Caki2 (cell line): ENCODE measurements at regions not wholly inside any gene's neighbourhood (a gene's known extent, or its start where the extent isn't known, plus 50 kb on each side); places are given as distances from the start of the nearest gene placed in this dataset.

ENCODE experiments used
- DNase-seq: peaks from one replicate; pipeline ENCODE4 v3.0.0-alpha.2; 2015; ENCODE audit warnings: low read depth
- in situ Hi-C: cut with HindIII; loops from 2 replicates; pipeline ENCODE4 v1.10.0; 2016; ENCODE audit warnings: low sequenced_read_pairs, low pct_unique_long_range_greater_than_20kb, mixed read lengths

DNA sequence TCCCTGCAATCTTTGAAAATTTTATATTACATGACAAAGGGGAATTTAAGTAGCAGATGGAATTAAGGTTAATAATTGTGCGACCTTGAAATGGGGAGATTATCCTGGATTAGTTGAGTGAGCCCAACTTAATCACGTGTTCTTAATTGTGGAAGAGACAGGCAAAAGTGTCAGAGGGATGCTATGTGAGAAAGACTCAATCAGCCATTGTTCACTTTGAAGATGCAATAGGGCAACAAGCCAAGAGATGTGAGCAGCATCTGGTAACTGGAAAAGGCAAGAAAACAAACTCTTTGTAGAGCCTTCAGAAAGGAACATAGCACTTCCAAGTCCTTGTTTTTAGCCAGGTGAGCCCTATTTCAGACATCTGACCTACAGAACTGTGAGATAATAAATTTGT is 247.7 kb downstream of the SLITRK1 start:
- in situ Hi-C loops = no loop called here
- no peak for DNase-seq

- no peak for DNase-seq
- in situ Hi-C loops = no loop called here
Observed at GRCh38 chr13:83633746-83634145, 248.5 kb downstream of the SLITRK1 start.

DNA sequence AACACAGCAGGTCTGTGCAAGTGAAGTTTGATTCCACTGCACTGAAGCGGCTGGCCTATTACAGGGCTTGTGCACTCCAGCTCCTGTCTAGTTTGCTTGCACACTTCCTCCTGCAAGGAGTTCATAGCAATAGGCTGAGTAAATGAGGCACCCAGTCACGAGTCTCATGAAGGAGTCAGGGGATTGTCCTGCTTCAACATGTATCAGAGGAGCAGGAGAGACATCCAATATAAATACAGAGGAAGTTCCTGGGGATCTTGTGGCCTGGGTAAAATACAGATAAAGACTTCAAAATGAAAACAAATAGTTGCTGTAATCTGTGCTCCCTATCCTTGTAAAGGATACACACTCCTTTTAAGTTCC is 259.9 kb downstream of the SLITRK1 start:
- DNase-seq = no peak
- in situ Hi-C loops = no loop called here

GRCh38 chr13:83621765-83622421 is 260.4 kb downstream of the SLITRK1 start:
- DNase-seq = no peak
- in situ Hi-C loops = no loop called here

DNA sequence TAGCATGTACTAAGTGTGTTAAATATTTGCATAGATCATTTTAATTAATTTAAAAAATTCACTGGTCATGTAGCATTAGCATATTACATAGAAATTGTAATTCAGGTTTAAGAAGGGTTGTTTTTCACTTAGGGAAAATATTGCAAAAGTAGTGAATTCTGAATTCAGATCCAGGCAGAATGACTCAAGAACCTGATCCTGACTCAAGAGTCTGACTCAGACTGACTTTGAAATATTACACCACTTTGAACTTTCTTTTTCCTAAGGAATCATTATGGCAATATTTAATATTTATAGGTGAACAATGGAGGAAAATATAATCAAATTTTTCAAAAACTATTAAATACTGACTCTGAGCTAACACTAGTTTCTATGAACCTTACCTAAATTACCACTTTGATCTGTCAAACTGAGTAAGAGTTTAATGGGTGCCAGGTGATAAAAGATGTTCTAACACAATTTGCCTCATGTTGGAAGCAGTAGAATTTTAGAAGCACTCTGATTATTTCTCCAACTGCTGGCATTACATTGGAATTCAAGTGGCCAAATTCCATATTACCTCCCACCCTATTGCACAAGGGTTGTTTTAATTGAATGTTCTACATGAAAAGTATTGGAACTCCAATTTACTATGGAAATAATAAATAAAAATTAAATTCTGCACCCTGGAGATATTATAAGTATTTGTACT is 261.6 kb downstream of the SLITRK1 start:
- DNase-seq = no peak
- in situ Hi-C loops = no loop called here

GRCh38 chr13:83618966-83619365 is 263.3 kb downstream of the SLITRK1 start:
- no peak for DNase-seq

DNA sequence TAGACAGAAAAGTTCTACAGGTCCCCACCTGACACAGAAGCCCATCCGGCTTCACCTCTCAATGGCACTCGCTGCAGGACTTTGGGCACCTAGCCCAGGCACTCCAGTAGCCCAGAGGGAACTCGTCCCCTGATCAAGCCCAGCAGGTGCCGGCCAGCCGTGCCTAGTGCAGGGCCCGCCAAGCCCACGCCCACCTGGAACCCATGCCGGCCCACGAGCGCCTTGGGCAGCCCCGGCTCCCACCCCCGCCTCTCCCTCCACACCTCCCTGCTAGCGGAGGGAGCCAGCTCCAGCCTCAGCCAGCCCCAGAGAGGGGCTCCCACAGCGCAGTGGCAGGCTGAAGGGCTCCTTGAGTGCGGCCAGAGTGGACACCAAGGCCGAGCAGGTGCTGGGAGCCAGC is 268.8 kb downstream of the SLITRK1 start:
- in situ Hi-C loops = no loop called here
- DNase-seq = no peak

More at GRCh38 chr13:83618966-83619365, 263.3 kb downstream of the SLITRK1 start:
- in situ Hi-C loops = no loop called here

DNA sequence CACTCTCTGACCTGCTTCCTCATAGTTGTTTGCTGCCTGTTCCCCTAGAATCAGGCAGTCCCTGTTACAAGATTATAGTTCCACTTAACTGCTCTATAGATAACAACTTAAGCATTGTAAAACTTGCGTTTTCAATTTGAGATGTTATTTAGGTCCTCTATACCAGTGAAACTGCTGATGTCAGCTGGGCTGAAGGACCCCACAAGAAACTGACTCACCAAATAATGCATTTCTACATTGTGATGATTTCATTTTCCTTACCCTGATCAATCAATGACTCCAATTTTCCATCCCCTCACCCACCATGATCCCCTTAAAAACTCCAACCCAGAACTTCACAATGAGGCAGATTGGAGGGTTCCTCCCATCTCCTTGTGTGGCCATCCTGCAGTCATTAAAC is 280.7 kb downstream of the SLITRK1 start:
- DNase-seq = no peak
- in situ Hi-C loops = no loop called here

DNA sequence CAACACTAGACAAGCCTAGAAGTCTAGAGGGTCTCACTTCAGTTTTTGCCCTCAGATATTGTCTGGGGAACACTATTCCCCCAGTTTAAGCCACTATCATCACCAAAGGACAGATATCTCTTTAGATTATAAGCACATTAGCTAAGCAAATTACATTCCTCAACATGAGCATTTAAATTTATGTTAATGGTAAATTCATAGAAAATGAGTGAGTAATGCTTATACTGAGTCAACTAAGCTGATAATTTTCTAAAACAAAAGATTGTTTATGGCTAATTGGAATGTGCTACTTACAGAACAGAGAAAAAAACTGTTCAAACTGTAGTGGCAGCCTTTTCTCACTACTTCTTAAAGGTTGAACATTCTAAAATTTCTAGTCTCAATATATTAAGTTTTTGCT is 290.2 kb downstream of the SLITRK1 start:
- no peak for DNase-seq
- in situ Hi-C loops = no loop called here

GRCh38 chr13:83589814-83590213 is 292.5 kb downstream of the SLITRK1 start:
- no peak for DNase-seq
- in situ Hi-C loops = no loop called here

DNA sequence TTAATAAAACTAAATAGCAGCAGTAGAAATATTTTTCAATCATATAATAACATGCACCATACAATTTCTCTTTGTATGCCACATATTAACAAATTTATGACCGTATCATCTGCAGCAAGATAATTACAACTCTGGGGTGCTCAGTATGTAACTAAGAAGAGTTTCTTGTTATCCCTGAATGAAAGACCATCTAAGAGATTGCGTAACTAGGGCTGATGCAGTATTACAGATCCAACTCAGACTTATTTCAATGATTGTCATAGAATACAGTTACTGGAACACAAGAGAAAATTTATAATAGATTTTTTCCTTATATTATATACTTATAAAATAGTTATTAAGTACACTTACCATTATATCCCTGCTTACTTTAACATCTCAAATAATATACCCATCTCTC is 305.1 kb downstream of the SLITRK1 start:
- in situ Hi-C loops = no loop called here
- DNase-seq = no peak

- in situ Hi-C loops = no loop called here
- no peak for DNase-seq
Observed at GRCh38 chr13:83568019-83568418, 314.3 kb downstream of the SLITRK1 start.

DNA sequence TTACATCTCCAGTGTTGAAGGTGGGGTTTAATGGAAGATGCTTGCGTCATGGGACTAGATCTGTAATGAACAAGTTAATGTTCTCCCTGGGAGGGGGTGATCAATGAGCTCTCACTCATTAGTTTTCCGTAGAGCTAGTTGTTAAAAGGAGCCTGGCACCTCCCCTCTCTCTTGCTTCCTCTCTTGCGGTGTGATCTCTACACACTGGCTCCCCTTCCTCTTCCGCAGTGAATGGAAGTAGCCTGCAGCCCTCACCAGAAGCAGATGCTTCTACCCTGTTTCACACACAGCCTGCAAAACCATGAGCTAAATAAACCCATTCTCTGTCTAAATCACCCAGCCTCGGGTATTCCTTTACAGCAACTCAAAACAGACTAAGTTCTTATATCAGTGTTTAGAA is 318.8 kb downstream of the SLITRK1 start:
- no peak for DNase-seq
- in situ Hi-C loops = no loop called here

- DNase-seq = no peak
- in situ Hi-C loops = no loop called here
Observed at GRCh38 chr13:83557845-83558244, 324.4 kb downstream of the SLITRK1 start.

- no peak for DNase-seq
- in situ Hi-C loops = no loop called here
Observed at GRCh38 chr13:83549671-83550070, 332.6 kb downstream of the SLITRK1 start.

- in situ Hi-C loops = no loop called here
- DNase-seq = no peak
Observed at GRCh38 chr13:83547043-83547442, 335.2 kb downstream of the SLITRK1 start.

- no peak for DNase-seq
- in situ Hi-C loops = no loop called here
Observed at GRCh38 chr13:83546476-83546875, 335.8 kb downstream of the SLITRK1 start.

- in situ Hi-C loops = no loop called here
- no peak for DNase-seq
Observed at GRCh38 chr13:83538636-83539035, 343.6 kb downstream of the SLITRK1 start.

- DNase-seq = no peak
- in situ Hi-C loops = no loop called here
Observed at GRCh38 chr13:83536941-83537340, 345.3 kb downstream of the SLITRK1 start.

- no peak for DNase-seq
- in situ Hi-C loops = no loop called here
Observed at GRCh38 chr13:83536153-83536552, 346.1 kb downstream of the SLITRK1 start.
